NT2/D1 (cell line): ENCODE measurements at regions not wholly inside any gene's neighbourhood (a gene's known extent, or its start where the extent isn't known, plus 50 kb on each side); places are given as distances from the start of the nearest gene placed in this dataset.

Experiments used
- SUZ12 ChIP-seq: IDR thresholded peaks from 2 replicates; pipeline ENCODE4 v1.6.1; 2011; ENCODE audit not compliant: insufficient read length, insufficient read depth; ENCODE audit errors: extremely low read depth
- YY1 ChIP-seq: IDR thresholded peaks from 2 replicates; pipeline ENCODE4 v1.6.1; 2011; ENCODE audit not compliant: insufficient read length, insufficient read depth

DNA sequence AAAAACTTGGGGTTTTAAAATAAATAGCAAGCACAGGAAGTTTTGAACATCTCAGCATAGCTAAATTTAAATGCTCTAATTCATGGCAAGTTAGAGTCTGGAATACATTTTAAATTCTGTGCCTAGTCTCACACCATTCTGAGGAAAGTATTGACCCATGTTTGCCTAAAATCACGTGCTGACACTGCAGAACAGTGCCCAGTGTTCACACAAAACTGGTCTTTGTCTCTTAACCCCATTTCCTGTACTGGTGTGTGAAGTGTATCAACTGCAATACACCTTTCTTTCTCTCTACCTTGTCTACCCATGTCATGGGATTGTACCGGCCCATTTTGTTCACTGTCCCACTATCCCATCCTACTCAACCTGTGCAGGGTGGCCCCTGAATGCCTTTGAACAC lies 749.7 kb upstream of the POM121L12 start:
- TF ChIP-seq YY1 (no peak), SUZ12 (no peak)
